ENCODE measurements at regions not wholly inside any gene's neighbourhood (a gene's known extent, or its start where the extent isn't known, plus 50 kb on each side); places are given as distances from the start of the nearest gene placed in this dataset.

DNA sequence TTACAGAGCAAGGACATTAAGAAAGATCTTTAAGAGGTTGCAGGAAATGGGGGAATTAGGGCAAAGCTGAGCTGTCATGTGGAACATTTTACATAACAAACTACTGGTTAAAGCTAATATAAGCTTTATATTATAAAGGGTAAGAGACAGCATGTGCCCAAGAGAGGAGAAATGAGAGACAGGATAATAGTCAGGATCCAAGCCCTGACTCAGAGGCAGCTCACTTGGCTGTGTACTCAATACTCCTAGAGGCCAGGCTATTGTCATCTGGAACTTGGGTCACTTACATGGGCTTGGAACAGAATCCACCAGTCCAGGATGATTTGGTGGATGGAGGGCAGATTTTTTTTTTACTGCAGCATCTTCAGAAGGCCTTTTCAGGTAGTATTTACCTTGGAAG lies 418.6 kb upstream of the ZMIZ1 start:
- ATAC-seq (ENCODE audit: low read depth), result no peak
- Histone ChIP-seq H2AFZ (ENCODE audit: insufficient read depth, low read depth, low read length, poor library complexity, severe bottlenecking) (no peak overlapping the region), H3K79me2 (ENCODE audit: control insufficient read depth, insufficient read depth, low read length) (no peaks in the 10 kb centered on the region), H3K4me2 (replicated peaks; ENCODE audit: low read depth, low read length, poor library complexity, severe bottlenecking) (no peak overlapping the region), H4K20me1 (ENCODE audit: control insufficient read depth, insufficient read depth, low read length, poor library complexity, severe bottlenecking) (no peaks in the 10 kb centered on the region), H3K4me1 (ENCODE audit: control insufficient read depth in 2 of 2, insufficient read depth in 2 of 2, low read length in 2 of 2) (no peaks in the 10 kb centered on the region), H3K27ac (ENCODE audit: low read length in 2 of 2) (no peak overlapping the region), H3K9me3 (ENCODE audit: control extremely low read depth in 1 of 3, control insufficient read depth in 2 of 3, insufficient read depth in 1 of 3, low read length in 2 of 3) (no peaks in the 10 kb centered on the region), H3K9ac (ENCODE audit: low read length) (no peak overlapping the region), H3K4me3 (ENCODE audit: control extremely low read depth in 1 of 5, extremely low read depth in 1 of 5, insufficient read depth in 1 of 5, low read depth in 2 of 5, low read length in 4 of 5) (no peak overlapping the region), H3K36me3 (replicated peaks in 1 of 2; ENCODE audit: control extremely low read depth in 1 of 2, control insufficient read depth in 1 of 2, extremely low read depth in 1 of 2, insufficient read depth in 2 of 2, low read length in 1 of 2) (no peaks in the 10 kb centered on the region), H3K27me3 (replicated peaks in 1 of 4; ENCODE audit: control extremely low read depth in 1 of 4, control insufficient read depth in 3 of 4, insufficient read depth in 4 of 4, low read length in 3 of 4) (no peaks in the 10 kb centered on the region)
- Mint-ChIP-seq H3K27ac (no peak overlapping the region), H3K4me3 (no peak overlapping the region), H3K4me1 (no peaks in the 10 kb centered on the region), H3K27me3 (peaks cover 28% of the 10 kb centered on the region), H3K9me3 (ENCODE audit: insufficient read depth) (peaks cover 2% of the 10 kb centered on the region)
- no peak for DNase-seq
- no peak for TF ChIP-seq EZH2 (IDR thresholded peaks at IDR 0.05; ENCODE audit: borderline replicate concordance, insufficient read depth, low read depth, low read length, poor library complexity, severe bottlenecking)
- ChIA-PET POLR2A (no interaction called here), CTCF (no interaction called here)
- intact Hi-C loops (cut with micrococcal nuclease), result no loop called here

DNA sequence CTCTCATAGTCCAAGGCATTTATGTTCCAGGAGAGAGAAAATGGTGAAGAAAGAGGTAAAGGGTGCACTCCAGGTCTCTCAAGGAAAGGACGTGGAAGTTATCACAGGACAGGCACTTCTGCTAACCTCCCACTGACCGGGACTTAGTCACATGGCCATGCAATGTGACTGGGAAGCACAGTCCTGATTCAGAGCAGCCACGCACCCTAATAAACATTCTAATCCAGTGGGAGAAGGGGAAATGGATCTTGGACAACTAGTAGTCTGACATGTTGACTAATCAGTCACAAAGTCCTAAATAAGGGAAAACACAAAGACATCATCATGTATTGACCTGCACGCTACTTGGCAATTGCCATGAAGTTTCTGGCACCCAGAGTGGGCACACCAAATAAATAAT lies 417.5 kb upstream of the ZMIZ1 start:
- no peak overlapping the region for H2AFZ ChIP-seq (ENCODE audit: insufficient read depth, low read depth, low read length, poor library complexity, severe bottlenecking)
- CTCF ChIA-PET, result no interaction called here
- H3K4me3 ChIP-seq (ENCODE audit: control extremely low read depth in 1 of 5, extremely low read depth in 1 of 5, insufficient read depth in 1 of 5, low read depth in 2 of 5, low read length in 4 of 5), result no peak overlapping the region
- intact Hi-C loops (cut with micrococcal nuclease), result no loop called here
- Mint-ChIP-seq H3K9me3 (ENCODE audit: insufficient read depth) (no peaks in the 10 kb centered on the region), H3K27me3 (peaks cover 28% of the 10 kb centered on the region), H3K27ac (no peak overlapping the region), H3K4me1 (no peaks in the 10 kb centered on the region), H3K4me3 (no peak overlapping the region)
- no peak for ATAC-seq (ENCODE audit: low read depth)
- DNase-seq, result no peak
- no peak overlapping the region for H3K27ac ChIP-seq (ENCODE audit: low read length in 2 of 2)
- H3K4me1 ChIP-seq (ENCODE audit: control insufficient read depth in 2 of 2, insufficient read depth in 2 of 2, low read length in 2 of 2), result no peaks in the 10 kb centered on the region
- H4K20me1 ChIP-seq (ENCODE audit: control insufficient read depth, insufficient read depth, low read length, poor library complexity, severe bottlenecking), result no peaks in the 10 kb centered on the region
- H3K9ac ChIP-seq (ENCODE audit: low read length), result no peak overlapping the region
- no peaks in the 10 kb centered on the region for H3K79me2 ChIP-seq (ENCODE audit: control insufficient read depth, insufficient read depth, low read length)
- H3K36me3 ChIP-seq (replicated peaks in 1 of 2; ENCODE audit: control extremely low read depth in 1 of 2, control insufficient read depth in 1 of 2, extremely low read depth in 1 of 2, insufficient read depth in 2 of 2, low read length in 1 of 2), result no peaks in the 10 kb centered on the region
- peaks cover 0 to 2% (median 0%) of the 10 kb centered on the region in 4 experiments for H3K27me3 ChIP-seq (replicated peaks in 1 of 4; ENCODE audit: control extremely low read depth in 1 of 4, control insufficient read depth in 3 of 4, insufficient read depth in 4 of 4, low read length in 3 of 4)
- H3K9me3 ChIP-seq (ENCODE audit: control extremely low read depth in 1 of 3, control insufficient read depth in 2 of 3, insufficient read depth in 1 of 3, low read length in 2 of 3), result no peaks in the 10 kb centered on the region
- H3K4me2 ChIP-seq (replicated peaks; ENCODE audit: low read depth, low read length, poor library complexity, severe bottlenecking), result no peak overlapping the region
- no peak for TF ChIP-seq EZH2 (IDR thresholded peaks at IDR 0.05; ENCODE audit: borderline replicate concordance, insufficient read depth, low read depth, low read length, poor library complexity, severe bottlenecking)
- TF ChIP-seq, protein P1, sequence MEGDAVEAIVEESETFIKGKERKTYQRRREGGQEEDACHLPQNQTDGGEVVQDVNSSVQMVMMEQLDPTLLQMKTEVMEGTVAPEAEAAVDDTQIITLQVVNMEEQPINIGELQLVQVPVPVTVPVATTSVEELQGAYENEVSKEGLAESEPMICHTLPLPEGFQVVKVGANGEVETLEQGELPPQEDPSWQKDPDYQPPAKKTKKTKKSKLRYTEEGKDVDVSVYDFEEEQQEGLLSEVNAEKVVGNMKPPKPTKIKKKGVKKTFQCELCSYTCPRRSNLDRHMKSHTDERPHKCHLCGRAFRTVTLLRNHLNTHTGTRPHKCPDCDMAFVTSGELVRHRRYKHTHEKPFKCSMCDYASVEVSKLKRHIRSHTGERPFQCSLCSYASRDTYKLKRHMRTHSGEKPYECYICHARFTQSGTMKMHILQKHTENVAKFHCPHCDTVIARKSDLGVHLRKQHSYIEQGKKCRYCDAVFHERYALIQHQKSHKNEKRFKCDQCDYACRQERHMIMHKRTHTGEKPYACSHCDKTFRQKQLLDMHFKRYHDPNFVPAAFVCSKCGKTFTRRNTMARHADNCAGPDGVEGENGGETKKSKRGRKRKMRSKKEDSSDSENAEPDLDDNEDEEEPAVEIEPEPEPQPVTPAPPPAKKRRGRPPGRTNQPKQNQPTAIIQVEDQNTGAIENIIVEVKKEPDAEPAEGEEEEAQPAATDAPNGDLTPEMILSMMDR (IDR thresholded peaks at IDR 0.05), result no peak
- no CpG with 5 or more reads among the region's 4 CpGs for WGBS (ENCODE audit: insufficient coverage)
- POLR2A ChIA-PET, result no interaction called here
